CD1c-positive myeloid dendritic cell (primary cell): ENCODE measurements at regions not wholly inside any gene's neighbourhood (a gene's known extent, or its start where the extent isn't known, plus 50 kb on each side); places are given as distances from the start of the nearest gene placed in this dataset.

Experiments
- DNase-seq: peaks from one replicate; pipeline ENCODE4 v3.0.0-alpha.2; 2016; ENCODE audit errors: extremely low spot score

GRCh38 chr12:65597527-65597926, 226.8 kb upstream of the HMGA2 start:
- DNase-seq = no peak

- DNase-seq = no peak
Measured at GRCh38 chr12:65598688-65599087, 225.6 kb upstream of the HMGA2 start.

DNA sequence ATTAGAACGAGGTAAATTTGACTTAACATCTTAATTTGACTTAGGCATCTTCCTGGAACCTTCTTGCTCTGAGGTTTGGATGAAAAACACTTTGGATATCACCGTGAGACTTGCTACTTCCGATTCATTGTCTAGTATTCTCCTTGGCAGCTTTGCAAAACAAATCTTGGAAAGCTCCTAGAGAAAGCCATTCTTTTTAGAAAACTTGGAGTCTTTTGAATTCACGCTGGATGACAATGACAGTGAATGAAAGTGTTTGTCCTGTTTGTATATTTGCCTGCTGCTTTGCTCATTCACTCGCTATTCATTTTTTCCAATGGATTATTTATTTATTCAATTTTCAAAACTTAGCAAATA, 222.1 kb upstream of the HMGA2 start:
- DNase-seq = no peak

DNA sequence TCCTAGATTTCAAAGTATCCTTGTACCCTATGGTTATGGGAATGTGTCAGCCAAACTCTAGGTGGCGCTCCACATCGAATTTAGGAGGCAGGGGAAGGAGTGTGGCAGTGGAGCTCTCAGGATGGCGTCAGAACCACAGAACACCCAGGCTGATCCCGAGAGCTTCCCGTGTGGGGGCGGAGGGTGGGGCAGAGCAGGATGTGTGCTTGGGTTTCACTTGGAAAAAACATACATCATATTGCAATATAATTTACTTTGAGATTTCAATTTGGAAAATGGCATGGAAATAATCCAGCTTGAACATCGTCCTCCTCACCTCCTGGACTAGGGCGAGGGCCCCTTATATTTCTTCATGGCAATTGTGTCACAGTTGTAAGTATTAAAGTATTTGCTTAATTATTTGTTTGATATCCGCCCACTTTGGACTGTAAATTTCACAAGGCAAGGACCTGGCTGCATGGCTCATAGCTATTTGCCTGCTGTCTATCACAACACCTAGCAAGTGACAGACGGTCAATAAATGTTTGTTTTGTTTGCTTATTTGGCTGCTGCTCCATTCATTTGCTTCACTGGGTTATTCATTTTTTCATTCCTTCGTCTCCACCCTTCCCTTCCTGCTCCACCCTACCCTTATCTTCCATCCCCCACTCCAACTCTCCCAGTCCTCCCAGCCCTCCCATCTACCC, 221.5 kb upstream of the HMGA2 start:
- DNase-seq = peak; percentile 71

DNA sequence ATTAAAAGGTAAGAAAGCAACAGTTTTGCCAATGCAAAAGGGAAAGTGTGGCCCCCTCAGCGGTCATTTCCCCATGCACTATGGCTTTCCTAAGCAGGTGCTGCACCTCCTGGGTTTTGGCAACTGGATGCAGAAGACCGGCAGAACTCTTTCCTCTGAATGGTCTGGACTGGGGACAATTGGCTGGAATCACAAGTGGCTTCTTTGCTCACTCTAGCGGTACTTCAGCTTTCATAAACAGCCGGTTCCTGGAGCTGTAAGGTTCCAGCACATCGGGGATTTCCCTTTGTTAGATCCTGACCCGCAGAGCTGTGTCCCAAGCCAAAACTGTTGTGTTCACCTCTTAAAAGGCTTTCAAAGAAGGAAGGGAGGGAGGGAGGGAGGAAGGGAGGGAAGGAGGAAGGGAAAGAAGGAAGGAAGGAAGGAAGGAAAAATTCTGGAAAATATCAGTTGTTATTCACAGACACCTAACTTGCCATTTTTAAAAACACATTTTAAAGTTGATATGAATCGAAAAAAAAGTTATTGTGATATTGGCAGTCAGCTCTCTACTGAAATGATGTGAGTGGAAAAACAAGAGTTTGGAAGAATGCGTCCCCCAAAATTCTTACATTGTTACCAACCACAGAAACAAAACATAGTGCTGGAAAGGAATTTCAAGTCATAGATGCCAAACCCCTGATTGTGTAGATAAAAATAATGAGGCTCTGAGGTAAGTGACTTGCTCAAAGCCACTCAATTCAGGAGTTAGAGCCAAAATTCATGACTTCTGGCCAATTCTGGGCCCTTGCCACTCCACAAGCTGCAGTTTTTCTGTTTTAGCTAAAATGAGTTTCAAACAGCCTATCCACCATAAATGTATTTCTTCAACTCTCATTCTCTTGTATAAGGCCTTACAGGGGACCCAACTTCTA, 220.6 kb upstream of the HMGA2 start:
- DNase-seq = no peak

DNA sequence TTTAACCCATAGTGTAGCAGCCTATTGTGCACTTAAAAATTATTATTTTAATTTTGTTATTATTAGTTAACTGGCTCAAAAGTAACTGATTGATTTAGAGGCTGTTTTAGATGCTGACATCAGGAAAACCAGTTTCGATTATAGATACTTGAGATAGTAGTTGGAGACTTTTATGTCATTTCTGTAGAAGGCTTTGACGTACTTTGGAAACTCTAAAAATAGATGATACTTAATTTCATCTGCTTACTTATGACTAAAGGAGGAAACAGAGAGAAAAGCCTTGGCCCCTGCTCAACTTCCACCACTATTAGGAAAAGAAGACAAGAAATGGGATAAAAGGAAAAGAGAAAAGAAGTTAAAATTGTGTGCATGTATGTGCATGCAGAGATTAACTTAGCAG, 219.3 kb upstream of the HMGA2 start:
- DNase-seq = no peak

- DNase-seq = no peak
Measured at GRCh38 chr12:65606008-65606766, 218.1 kb upstream of the HMGA2 start.

DNA sequence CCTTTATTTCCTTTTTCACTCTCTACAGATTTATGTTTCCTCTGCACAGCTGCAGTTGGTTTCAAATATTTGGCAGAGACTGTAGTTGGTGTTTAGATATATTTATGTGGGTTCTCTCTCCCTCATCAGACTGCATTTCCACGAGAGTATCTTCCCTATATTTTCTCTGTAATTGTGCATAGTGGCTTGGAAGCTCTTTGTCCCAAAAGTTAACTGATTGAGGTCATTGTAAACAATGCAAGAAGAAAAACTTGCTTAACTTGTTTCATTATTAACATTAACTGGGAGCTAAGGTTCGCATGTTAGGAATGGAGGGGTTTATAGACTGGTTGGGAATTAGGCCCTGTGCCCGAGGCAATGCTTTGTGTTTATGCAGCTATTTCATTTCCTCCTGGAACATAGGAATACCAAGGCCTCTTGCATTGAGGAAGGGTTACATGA, 216.9 kb upstream of the HMGA2 start:
- DNase-seq = no peak

DNA sequence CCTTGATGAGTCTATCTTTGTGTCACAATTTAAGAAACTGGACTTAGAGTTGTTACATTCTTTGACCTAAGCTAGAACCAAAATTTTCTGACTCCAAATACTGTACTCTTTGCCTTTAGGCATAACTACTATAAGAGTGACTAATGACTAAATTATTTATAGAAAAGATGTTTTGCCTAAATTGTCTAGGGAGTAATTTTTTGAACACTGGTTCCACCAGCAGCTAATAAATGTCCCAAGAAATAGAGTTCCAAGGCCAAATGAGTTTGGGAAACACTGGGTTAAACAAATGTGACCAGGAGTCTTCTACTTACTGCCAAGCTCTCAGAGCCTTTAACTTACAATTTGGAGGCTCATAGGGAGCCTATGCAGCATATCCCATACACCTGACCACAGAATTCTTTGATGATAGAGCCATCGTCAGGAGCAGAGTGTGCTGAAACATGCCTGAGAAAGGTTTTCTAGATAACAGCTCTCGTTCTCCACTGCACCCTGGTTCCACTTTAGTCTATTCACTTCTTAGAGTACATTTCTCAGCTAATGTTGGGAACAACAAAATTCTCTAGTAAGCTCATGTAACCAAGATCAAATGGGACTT, 215.9 kb upstream of the HMGA2 start:
- DNase-seq = no peak

DNA sequence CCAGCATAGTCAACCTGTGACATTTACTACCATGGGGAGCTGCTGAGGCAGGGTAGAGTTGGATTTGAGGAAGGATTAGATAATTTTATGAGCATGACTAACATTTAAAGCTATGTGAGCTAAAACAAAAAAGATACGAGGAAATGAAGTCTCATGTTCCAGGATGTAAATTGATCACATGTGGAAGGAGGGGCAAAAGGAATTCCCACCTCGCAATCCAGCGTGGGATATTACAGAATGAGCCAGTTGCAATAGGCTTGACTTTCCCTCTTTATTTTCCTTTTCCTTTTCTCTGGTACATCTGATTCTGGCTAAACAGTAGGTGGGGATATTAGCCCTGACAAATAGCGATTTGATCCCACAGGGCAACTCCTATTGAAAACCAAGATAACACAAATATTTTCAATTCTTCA, 214.9 kb upstream of the HMGA2 start:
- DNase-seq = no peak

GRCh38 chr12:65611396-65611795, 212.9 kb upstream of the HMGA2 start:
- DNase-seq = no peak

DNA sequence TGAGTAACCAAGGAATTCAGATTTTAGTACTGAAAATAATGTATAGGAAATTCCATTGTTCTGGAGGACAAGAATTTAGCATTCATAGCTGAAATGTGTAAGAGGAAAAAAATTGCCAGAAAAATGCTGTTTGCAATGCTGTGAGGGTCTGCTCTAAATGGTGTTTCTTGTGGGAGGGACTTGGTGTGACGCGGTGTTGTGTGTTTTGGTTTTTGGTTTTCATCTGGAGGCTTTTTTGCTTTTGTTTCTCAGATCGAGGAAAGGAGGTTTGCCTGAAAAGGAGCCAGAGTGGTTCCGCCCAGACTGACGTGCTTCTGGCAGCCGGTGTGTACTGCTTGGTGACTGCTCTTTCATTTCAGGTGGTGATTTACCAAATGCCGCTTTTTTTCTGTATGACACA, 211.8 kb upstream of the HMGA2 start:
- no peak for DNase-seq

- DNase-seq = no peak
Measured at GRCh38 chr12:65613692-65614091, 210.6 kb upstream of the HMGA2 start.

GRCh38 chr12:65614259-65614889, 209.9 kb upstream of the HMGA2 start:
- no peak for DNase-seq

- no peak for DNase-seq
Measured at GRCh38 chr12:65615118-65615517, 209.2 kb upstream of the HMGA2 start.

DNA sequence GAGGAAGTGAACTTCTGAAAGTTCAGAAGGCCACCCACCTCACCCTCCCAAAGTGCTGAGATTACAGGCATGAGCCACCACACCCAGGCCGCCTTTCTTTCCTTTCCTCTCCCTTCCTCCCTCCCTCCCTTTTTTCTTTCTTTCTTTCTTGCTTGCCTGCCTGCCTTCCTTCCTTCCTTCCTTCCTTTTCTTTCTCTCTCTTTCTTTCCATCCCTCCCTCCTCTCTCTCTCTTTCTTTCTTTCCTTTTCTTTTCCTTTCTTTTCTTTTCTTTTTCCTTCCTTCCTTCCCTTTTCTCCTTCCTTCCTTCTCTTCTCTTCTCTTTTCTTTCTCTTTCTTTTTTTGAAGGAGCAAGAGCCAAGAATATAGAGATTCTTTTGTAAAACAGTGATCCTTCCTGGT, 208.3 kb upstream of the HMGA2 start:
- DNase-seq = no peak

- no peak for DNase-seq
Measured at GRCh38 chr12:65618588-65618987, 205.7 kb upstream of the HMGA2 start.

DNA sequence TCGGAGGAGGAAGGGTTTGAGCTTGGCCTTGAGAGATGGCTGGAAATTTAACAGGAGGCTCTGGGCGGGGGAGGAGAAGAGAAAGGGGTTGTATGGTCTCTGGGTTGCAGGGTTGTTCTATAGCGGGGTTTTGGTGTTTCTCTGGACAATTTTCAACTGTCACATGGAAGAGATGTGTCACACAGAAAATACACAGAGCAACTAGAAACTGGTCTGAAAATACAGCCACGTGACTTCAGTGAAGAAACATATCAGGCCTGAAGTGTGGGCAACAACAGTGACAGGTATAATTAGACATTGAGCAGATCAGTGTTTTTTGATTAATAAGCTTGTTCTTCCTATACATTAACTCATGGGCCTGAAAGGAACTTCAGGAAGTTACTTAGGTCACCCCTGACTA, 205.3 kb upstream of the HMGA2 start:
- no peak for DNase-seq

DNA sequence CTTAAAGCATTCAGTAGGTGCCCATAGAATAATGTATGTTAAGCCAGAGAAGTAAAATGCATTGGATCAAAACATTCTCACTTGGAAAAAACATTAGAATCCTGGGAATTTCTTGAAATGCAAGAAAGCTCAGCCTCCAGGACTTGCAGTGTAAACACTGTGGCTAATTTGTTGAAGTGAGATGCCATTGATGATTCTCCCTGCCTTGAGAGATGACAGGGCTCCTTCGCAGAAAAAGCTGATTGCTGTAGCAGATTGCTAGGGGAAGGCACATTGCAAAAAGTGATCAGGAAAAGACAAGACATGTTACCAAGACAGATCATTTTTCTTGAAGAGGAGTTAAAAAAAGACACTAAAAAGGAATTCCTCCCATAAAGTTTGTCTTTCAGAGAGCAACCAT, 204.2 kb upstream of the HMGA2 start:
- no peak for DNase-seq

DNA sequence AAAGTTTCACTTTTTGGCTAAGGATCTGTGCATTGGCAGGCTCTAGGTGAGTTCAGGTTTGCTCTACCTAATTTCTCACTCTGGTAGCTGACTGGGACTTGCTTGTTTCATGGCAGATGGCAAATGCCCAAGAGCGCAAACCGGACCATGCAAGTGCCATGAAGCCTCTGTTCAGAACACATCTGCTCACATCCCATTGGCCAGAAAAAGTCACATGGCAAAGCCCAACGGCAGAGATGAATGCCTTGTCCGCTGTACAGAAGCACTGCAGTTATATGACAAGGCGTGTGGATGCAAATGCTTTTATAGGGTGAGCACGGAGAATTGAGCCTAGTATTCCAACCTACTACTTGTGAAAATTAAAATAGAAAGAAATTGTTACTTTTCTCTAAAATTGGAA, 202.2 kb upstream of the HMGA2 start:
- DNase-seq = no peak

GRCh38 chr12:65623507-65623906, 200.8 kb upstream of the HMGA2 start:
- no peak for DNase-seq
